ENCODE measurements at regions not wholly inside any gene's neighbourhood (a gene's known extent, or its start where the extent isn't known, plus 50 kb on each side); places are given as distances from the start of the nearest gene placed in this dataset.
"Not testable (repeated sequence)": the region's sequence is repeated elsewhere in the genome, so short reads cannot be mapped to it uniquely, and the experiment has no call there.

- H3K79me2 ChIP-seq (ENCODE audit: insufficient read depth, low read depth, low read length) = no peaks in the 10 kb centered on the region
- intact Hi-C loops (cut with micrococcal nuclease; ENCODE audit: unreplicated experiment) = no loop called here
- no peak for DNase-seq (ENCODE audit: low spot score)
- no peak overlapping the region for H3K27ac ChIP-seq (ENCODE audit: low read depth, low read length, poor library complexity, severe bottlenecking)
- no peak overlapping the region for H3K4me2 ChIP-seq (ENCODE audit: low read length)
- no TSS peak for BruUV-seq (replicated peaks)
- no peaks in the 10 kb centered on the region for H3K9me3 ChIP-seq (ENCODE audit: low read length)
- CTCF ChIA-PET (ENCODE audit: unreplicated experiment) = no interaction called here
- no peak for TF ChIP-seq EZH2phosphoT487 (IDR thresholded peaks at IDR 0.05; ENCODE audit: borderline replicate concordance, low read depth, low read length)
- no peak for TF ChIP-seq CTCF (conservative IDR thresholded peaks at IDR 0.05; ENCODE audit: low read length)
- no peak overlapping the region for H2AFZ ChIP-seq (ENCODE audit: low read length)
- no peaks in the 10 kb centered on the region for H3K4me1 ChIP-seq (ENCODE audit: insufficient read depth, low read length, poor library complexity, severe bottlenecking)
- no peaks in the 10 kb centered on the region for H4K20me1 ChIP-seq (ENCODE audit: insufficient read depth, low read length)
- POLR2A ChIA-PET = interaction anchor here (1.1 kb wide), 1 partner anchor 27 kb away, joined by 3 read pairs; no protein-coding TSS in a partner anchor
- no peaks in the 10 kb centered on the region for H3K9me2 ChIP-seq (ENCODE audit: insufficient read depth, low read length)
- H3K4me3 ChIP-seq (ENCODE audit: low read depth, low read length, poor library complexity, severe bottlenecking) = no peak overlapping the region
- no peaks in the 10 kb centered on the region for H3K36me3 ChIP-seq (ENCODE audit: insufficient read depth, low read length)
These were observed 54.2 kb upstream of the OPRM1 start for GRCh38 chr6:153984811-153985210.

GRCh38 chr6:153980171-153980570 lies 58.9 kb upstream of the OPRM1 start:
- Histone ChIP-seq H3K9me3 (ENCODE audit: low read length) (no peaks in the 10 kb centered on the region), H3K4me2 (ENCODE audit: low read length) (no peak overlapping the region), H3K4me1 (ENCODE audit: insufficient read depth, low read length, poor library complexity, severe bottlenecking) (no peaks in the 10 kb centered on the region), H3K79me2 (ENCODE audit: insufficient read depth, low read depth, low read length) (no peaks in the 10 kb centered on the region), H3K27ac (ENCODE audit: low read depth, low read length, poor library complexity, severe bottlenecking) (no peak overlapping the region), H4K20me1 (ENCODE audit: insufficient read depth, low read length) (no peaks in the 10 kb centered on the region), H3K36me3 (ENCODE audit: insufficient read depth, low read length) (no peaks in the 10 kb centered on the region), H3K4me3 (ENCODE audit: low read depth, low read length, poor library complexity, severe bottlenecking) (no peak overlapping the region), H3K9me2 (ENCODE audit: insufficient read depth, low read length) (no peaks in the 10 kb centered on the region), H2AFZ (ENCODE audit: low read length) (no peak overlapping the region)
- DNase-seq (ENCODE audit: low spot score) = no peak
- TF ChIP-seq CTCF (conservative IDR thresholded peaks at IDR 0.05; ENCODE audit: low read length) (no peak), EZH2phosphoT487 (IDR thresholded peaks at IDR 0.05; ENCODE audit: borderline replicate concordance, low read depth, low read length) (no peak)
- ChIA-PET CTCF (ENCODE audit: unreplicated experiment) (no interaction called here), POLR2A (no interaction called here)
- intact Hi-C loops (cut with micrococcal nuclease; ENCODE audit: unreplicated experiment) = no loop called here
- BruUV-seq (replicated peaks) = no TSS peak

- H3K4me3 ChIP-seq (ENCODE audit: low read depth, low read length, poor library complexity, severe bottlenecking); POLR2A ChIA-PET; H4K20me1 ChIP-seq (ENCODE audit: insufficient read depth, low read length); CTCF ChIA-PET (ENCODE audit: unreplicated experiment); BruUV-seq (replicated peaks); H3K4me2 ChIP-seq (ENCODE audit: low read length); DNase-seq (ENCODE audit: low spot score); H3K9me3 ChIP-seq (ENCODE audit: low read length); H3K36me3 ChIP-seq (ENCODE audit: insufficient read depth, low read length); H3K4me1 ChIP-seq (ENCODE audit: insufficient read depth, low read length, poor library complexity, severe bottlenecking); H3K79me2 ChIP-seq (ENCODE audit: insufficient read depth, low read depth, low read length); H3K27ac ChIP-seq (ENCODE audit: low read depth, low read length, poor library complexity, severe bottlenecking); intact Hi-C loops (cut with micrococcal nuclease; ENCODE audit: unreplicated experiment); H2AFZ ChIP-seq (ENCODE audit: low read length); H3K9me2 ChIP-seq (ENCODE audit: insufficient read depth, low read length): not testable (repeated sequence)
These were observed 60.0 kb upstream of the OPRM1 start for GRCh38 chr6:153978911-153979548.
